SU-DHL-6 (cell line): ENCODE measurements at regions not wholly inside any gene's neighbourhood (a gene's known extent, or its start where the extent isn't known, plus 50 kb on each side); places are given as distances from the start of the nearest gene placed in this dataset.
"Not testable (repeated sequence)": the region's sequence is repeated elsewhere in the genome, so short reads cannot be mapped to it uniquely, and the experiment has no call there.

ENCODE experiments used
- EZH2phosphoT487 ChIP-seq: fragments of 200-600 bp; sonication (generic), shearing (Covaris generic); conservative IDR thresholded peaks from 2 replicates; pipeline ENCODE4 v1.6.1; 2018; ENCODE audit warnings: mild to moderate bottlenecking, antibody characterized with exemption, low read length, moderate library complexity, mixed read lengths
- TF ChIP-seq, protein P1 (sequence below): fragments of 200-600 bp; sonication (generic); IDR thresholded peaks from one replicate; pipeline ENCODE4 v1.5.1; 2017; ENCODE audit warnings: antibody characterized with exemption, mild to moderate bottlenecking, low read length, moderate library complexity; ENCODE audit not compliant: insufficient read depth, poor library complexity, severe bottlenecking

DNA sequence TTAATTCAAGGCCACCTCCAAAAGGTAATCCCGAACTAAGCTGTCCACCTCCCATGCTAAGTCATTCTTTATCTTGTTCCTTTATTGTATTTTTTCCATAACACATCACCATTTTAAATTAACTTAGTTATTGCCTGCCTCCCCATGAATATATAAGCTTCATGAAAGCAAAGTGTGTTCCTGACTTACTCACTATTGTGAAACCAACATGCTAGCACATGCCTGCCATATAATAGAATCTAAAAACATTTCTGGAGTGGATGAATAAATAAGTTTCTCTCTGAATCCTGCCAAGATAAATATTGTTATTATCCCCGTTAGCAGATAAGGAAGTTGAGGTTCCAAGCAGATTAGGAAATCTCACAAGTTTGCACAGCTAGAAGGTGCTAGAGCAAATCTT lies 98.7 kb upstream of the RRN3 start:
- TF ChIP-seq, protein P1, sequence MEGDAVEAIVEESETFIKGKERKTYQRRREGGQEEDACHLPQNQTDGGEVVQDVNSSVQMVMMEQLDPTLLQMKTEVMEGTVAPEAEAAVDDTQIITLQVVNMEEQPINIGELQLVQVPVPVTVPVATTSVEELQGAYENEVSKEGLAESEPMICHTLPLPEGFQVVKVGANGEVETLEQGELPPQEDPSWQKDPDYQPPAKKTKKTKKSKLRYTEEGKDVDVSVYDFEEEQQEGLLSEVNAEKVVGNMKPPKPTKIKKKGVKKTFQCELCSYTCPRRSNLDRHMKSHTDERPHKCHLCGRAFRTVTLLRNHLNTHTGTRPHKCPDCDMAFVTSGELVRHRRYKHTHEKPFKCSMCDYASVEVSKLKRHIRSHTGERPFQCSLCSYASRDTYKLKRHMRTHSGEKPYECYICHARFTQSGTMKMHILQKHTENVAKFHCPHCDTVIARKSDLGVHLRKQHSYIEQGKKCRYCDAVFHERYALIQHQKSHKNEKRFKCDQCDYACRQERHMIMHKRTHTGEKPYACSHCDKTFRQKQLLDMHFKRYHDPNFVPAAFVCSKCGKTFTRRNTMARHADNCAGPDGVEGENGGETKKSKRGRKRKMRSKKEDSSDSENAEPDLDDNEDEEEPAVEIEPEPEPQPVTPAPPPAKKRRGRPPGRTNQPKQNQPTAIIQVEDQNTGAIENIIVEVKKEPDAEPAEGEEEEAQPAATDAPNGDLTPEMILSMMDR: not testable (repeated sequence)
- not testable (repeated sequence) for TF ChIP-seq EZH2phosphoT487
